Osteoblast (primary cell): ENCODE measurements at regions not wholly inside any gene's neighbourhood (a gene's known extent, or its start where the extent isn't known, plus 50 kb on each side); places are given as distances from the start of the nearest gene placed in this dataset.

Experiments
- DNase-seq: peaks from one replicate; pipeline ENCODE4 v3.0.0; 2011; ENCODE audit warnings: low spot score, mixed read lengths; ENCODE audit not compliant: insufficient read length; ENCODE audit errors: missing footprints
- H2AFZ ChIP-seq: 2 replicates; pipeline ENCODE4 v1.6.0; 2011; ENCODE audit warnings: mild to moderate bottlenecking, low read length
- H3K27ac ChIP-seq: 2 replicates; pipeline ENCODE4 v1.5.1; 2011; ENCODE audit warnings: mild to moderate bottlenecking, low read depth, low read length, moderate library complexity
- H3K27me3 ChIP-seq: 2 replicates; pipeline ENCODE4 v1.6.0; 2012; ENCODE audit warnings: mild to moderate bottlenecking, control low read depth, inconsistent platforms, low read length, moderate library complexity; ENCODE audit not compliant: insufficient read depth
- H3K36me3 ChIP-seq: 2 replicates; pipeline ENCODE4 v1.5.1; 2011; ENCODE audit warnings: mild to moderate bottlenecking, low read length, control low read depth, moderate library complexity; ENCODE audit not compliant: insufficient read depth
- H3K4me1 ChIP-seq: 2 replicates; pipeline ENCODE4 v1.5.1; 2011; ENCODE audit warnings: mild to moderate bottlenecking, low read length, control low read depth, moderate library complexity; ENCODE audit not compliant: insufficient read depth
- H3K4me2 ChIP-seq: 2 replicates; pipeline ENCODE4 v1.6.0; 2011; ENCODE audit warnings: mild to moderate bottlenecking, low read length; ENCODE audit not compliant: insufficient read depth
- H3K4me3 ChIP-seq: fragments of 200-600 bp; sonication (generic); 3 replicates; pipeline ENCODE4 v1.5.1; 2012; ENCODE audit warnings: mild to moderate bottlenecking, low read length, inconsistent platforms; ENCODE audit not compliant: insufficient read depth
- H3K79me2 ChIP-seq: 2 replicates; pipeline ENCODE4 v1.6.0; 2012; ENCODE audit warnings: mild to moderate bottlenecking, low read length, control low read depth, inconsistent platforms; ENCODE audit not compliant: insufficient read depth
- H3K9me3 ChIP-seq: 2 replicates; pipeline ENCODE4 v1.5.1; 2011; ENCODE audit warnings: low read depth, low read length, control low read depth
- H4K20me1 ChIP-seq: 2 replicates; pipeline ENCODE4 v1.6.0; 2012; ENCODE audit warnings: mild to moderate bottlenecking, low read length, control low read depth; ENCODE audit not compliant: insufficient read depth
- CTCF ChIP-seq: IDR thresholded peaks from 2 replicates; pipeline ENCODE4 v1.5.1; 2011; ENCODE audit warnings: mild to moderate bottlenecking, low read depth, low read length, moderate library complexity; ENCODE audit errors: extremely low read depth

DNA sequence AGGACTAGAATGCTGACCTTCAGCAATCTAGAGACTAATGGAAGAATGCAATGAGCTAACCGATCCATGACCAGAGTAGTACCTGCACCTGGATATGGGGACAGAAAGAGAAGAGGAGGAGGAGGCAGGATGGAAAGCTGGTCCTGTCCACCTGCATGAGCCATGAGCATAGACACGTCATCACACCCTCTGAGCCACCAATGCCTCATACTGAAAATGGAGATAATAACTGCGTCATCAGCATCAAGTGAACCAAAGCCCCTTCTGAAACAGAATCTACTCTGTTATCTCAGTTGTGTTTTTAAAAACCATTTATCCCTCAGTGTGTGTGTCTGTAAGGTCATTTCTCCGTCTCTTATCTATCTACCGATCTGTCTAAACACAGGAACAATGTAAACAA is 327.0 kb downstream of the BCL11B start:
- no peak for DNase-seq
- H3K79me2 ChIP-seq, result no peaks in the 10 kb centered on the region
- no peak overlapping the region for H2AFZ ChIP-seq
- H3K36me3 ChIP-seq, result no peaks in the 10 kb centered on the region
- no peaks in the 10 kb centered on the region for H3K4me1 ChIP-seq
- H3K4me2 ChIP-seq, result no peak overlapping the region
- no peaks in the 10 kb centered on the region for H3K27me3 ChIP-seq
- H3K27ac ChIP-seq, result no peak overlapping the region
- H3K4me3 ChIP-seq, result no peak overlapping the region
- TF ChIP-seq CTCF, result no peak
- H3K9me3 ChIP-seq, result no peaks in the 10 kb centered on the region
- H4K20me1 ChIP-seq, result no peaks in the 10 kb centered on the region

- no peak for TF ChIP-seq CTCF
- H3K79me2 ChIP-seq, result no peaks in the 10 kb centered on the region
- H4K20me1 ChIP-seq, result no peaks in the 10 kb centered on the region
- H3K27ac ChIP-seq, result no peak overlapping the region
- H3K4me3 ChIP-seq, result no peak overlapping the region
- H3K4me2 ChIP-seq, result no peak overlapping the region
- no peaks in the 10 kb centered on the region for H3K9me3 ChIP-seq
- H3K36me3 ChIP-seq, result no peaks in the 10 kb centered on the region
- no peaks in the 10 kb centered on the region for H3K4me1 ChIP-seq
- no peak for DNase-seq
- H3K27me3 ChIP-seq, result no peaks in the 10 kb centered on the region
- no peak overlapping the region for H2AFZ ChIP-seq
Observed at GRCh38 chr14:98945611-98946570, 326.1 kb downstream of the BCL11B start.

DNA sequence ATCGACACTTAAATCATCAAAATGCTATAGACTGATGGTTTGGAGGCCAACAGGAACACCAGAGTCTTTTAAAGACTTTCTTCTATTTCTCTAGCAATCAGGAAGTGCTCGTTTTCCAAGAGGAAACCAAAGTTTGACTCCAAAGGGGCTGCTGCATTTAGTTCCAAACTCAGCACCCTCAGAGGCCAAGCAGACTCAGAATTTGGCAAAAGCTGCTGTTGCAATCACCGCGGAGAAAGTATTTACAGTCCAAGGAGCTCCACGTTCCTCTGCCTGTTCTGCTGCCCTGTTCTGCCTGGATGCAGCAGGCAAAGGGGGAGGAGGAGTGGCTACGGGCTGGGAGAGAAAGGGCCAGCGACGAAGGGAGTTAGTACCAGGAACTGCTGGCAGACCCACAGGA is 325.1 kb downstream of the BCL11B start:
- no peak overlapping the region for H3K4me3 ChIP-seq
- H3K79me2 ChIP-seq, result no peaks in the 10 kb centered on the region
- no peaks in the 10 kb centered on the region for H3K27me3 ChIP-seq
- no peaks in the 10 kb centered on the region for H3K36me3 ChIP-seq
- no peaks in the 10 kb centered on the region for H3K4me1 ChIP-seq
- H3K9me3 ChIP-seq, result no peaks in the 10 kb centered on the region
- no peak overlapping the region for H3K27ac ChIP-seq
- H3K4me2 ChIP-seq, result no peak overlapping the region
- H2AFZ ChIP-seq, result no peak overlapping the region
- no peak for DNase-seq
- no peaks in the 10 kb centered on the region for H4K20me1 ChIP-seq
- TF ChIP-seq CTCF, result no peak

- DNase-seq, result no peak
- H3K4me3 ChIP-seq, result no peak overlapping the region
- no peaks in the 10 kb centered on the region for H3K79me2 ChIP-seq
- H3K27ac ChIP-seq, result no peak overlapping the region
- H3K36me3 ChIP-seq, result no peaks in the 10 kb centered on the region
- H2AFZ ChIP-seq, result no peak overlapping the region
- no peak overlapping the region for H3K4me2 ChIP-seq
- H4K20me1 ChIP-seq, result no peaks in the 10 kb centered on the region
- H3K9me3 ChIP-seq, result no peaks in the 10 kb centered on the region
- no peak for TF ChIP-seq CTCF
- peaks cover 3% of the 10 kb centered on the region for H3K4me1 ChIP-seq
- H3K27me3 ChIP-seq, result no peaks in the 10 kb centered on the region
Observed at GRCh38 chr14:98947911-98948595, 323.9 kb downstream of the BCL11B start.
